Stimulated activated CD4-positive, alpha-beta T cell treated with anti-CD3 and anti-CD28 coated beads, Interleukin-1b, Interleukin-23, amount 100 ng/mL, for 24 hours (primary cell): ENCODE measurements at regions not wholly inside any gene's neighbourhood (a gene's known extent, or its start where the extent isn't known, plus 50 kb on each side); places are given as distances from the start of the nearest gene placed in this dataset.

ENCODE experiments used
- DNase-seq, 4 experiments: peaks; one replicate each; pipeline ENCODE4 v3.0.0-alpha.2; 2020; ENCODE audit warnings: low read depth in 4 of 4, low spot score in 1 of 4

GRCh38 chr16:51924744-51925143 is 622.2 kb downstream of the TOX3 start:
- DNase-seq: no peak

DNA sequence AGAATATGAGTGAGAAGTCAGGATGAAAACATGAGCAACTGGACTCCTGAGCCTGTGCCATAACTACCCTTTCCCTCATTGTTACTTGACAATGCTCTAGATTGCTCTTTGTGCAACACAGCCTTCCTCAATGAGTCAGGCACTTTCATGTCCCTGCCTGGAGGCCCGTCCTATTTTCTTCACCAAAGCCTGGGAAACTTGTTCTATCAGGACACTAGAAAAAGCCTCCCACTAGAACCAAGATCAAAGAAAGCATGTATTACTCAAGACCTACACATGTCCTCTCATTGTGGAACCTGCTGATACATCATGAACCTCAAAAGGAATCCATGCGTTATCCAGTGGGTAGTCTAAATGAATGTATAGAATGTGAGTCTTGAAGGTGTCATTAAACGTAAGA is 624.5 kb downstream of the TOX3 start:
- DNase-seq: no peak

- no peak for DNase-seq
These were observed 627.2 kb downstream of the TOX3 start for GRCh38 chr16:51919736-51920135.

- DNase-seq: no peak
These were observed 630.1 kb downstream of the TOX3 start for GRCh38 chr16:51916814-51917213.

DNA sequence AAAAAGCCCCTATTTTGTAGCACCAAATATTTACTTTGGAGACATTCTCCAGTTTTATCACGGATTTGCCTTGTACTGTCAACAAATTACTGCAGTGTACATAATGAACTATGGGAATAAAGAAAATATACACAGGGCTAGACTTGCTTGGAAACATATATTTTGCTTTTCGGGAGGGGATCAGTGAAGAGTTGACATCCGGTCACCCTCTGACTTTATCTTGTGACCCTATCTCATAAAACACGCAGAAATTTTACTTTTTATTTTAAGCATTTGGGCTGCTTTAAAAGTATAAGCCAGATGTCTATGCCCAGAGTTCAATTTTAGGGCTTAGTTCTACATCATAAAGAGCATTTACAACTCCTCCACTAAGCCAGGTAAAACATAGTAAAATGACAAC is 630.7 kb downstream of the TOX3 start:
- DNase-seq: no peak

DNA sequence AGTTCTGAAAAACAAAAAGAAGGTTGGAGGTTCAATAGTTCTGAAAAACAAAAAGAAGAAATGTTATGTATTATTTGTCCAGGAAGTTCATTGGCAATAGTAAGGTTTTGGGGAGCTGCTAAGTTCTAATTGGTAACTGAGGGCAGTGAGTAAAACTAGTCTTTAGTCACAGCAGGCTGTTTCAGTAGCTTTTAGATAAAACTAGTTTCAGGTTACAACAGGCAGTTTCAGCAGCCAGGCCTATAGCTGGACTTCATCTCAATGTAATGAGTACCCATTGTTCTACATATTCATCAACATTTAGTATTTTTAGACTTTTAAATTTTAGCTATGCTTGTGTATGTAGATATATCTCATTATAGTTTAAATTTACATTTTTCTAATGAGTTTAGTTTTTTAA is 639.3 kb downstream of the TOX3 start:
- no peak for DNase-seq

GRCh38 chr16:51900221-51900780 is 646.6 kb downstream of the TOX3 start:
- DNase-seq: no peak

GRCh38 chr16:51898872-51899271 is 648.1 kb downstream of the TOX3 start:
- no peak for DNase-seq

GRCh38 chr16:51896013-51896412 is 650.9 kb downstream of the TOX3 start:
- DNase-seq: no peak

GRCh38 chr16:51892293-51893007 is 654.5 kb downstream of the TOX3 start:
- DNase-seq: no peak

DNA sequence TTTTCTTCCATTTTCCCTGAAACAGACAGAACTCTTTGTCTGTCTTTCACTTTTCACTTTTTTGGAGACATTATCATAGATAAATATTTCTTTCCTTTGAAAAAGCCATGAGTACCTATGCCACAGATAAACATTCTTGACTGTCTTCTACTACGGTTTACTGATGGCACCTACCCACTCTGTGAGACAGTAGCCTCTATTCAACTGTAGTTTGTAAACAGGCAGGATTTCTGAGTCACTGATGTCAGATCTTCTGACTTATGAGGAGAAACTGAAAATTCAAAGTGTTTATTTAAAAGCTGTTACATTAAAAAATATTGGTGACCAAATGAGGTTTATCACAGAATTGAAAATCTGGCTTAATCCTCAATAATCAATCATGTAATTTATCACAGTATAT is 658.4 kb downstream of the TOX3 start:
- no peak for DNase-seq

GRCh38 chr16:51888016-51888415 is 658.9 kb downstream of the TOX3 start:
- DNase-seq: no peak

DNA sequence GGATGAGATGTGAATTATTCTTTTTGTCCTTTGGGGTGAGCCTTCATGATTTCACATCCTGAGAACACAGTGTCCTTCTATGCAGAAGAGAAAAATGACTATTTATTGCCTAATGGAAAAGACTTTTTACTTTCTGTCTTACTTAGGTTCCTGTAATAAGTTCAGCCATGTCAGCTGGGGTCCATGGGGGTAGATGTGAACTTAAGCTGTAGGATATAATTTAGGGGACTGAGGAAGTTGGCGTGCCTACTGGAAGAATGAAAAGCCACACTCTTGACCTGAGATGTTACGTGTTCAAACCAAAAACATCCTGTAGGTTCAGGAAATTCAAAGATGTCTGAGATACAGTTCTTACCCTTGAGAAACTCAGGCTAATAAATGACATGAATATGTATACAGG is 660.5 kb downstream of the TOX3 start:
- no peak for DNase-seq

GRCh38 chr16:51884773-51885172 is 662.2 kb downstream of the TOX3 start:
- no peak for DNase-seq

DNA sequence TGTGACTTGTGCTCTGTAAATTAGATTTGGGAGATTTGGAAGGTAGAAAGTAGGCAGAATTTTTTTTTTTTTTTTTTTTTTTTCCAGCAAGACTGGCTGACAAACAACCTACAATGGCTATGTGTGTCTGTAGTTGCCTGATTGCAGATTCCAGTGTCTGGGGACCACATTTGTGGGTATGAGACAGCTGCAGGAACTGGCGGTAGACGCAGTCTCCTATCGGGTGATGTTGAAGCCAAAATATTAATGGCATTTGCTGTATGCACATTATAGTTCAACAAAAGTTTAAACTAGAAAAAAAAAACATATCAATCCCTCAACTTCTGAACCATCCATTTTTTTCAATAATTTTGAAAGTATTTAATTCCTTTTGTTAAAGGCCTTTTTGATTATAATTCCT is 665.2 kb downstream of the TOX3 start:
- no peak for DNase-seq

DNA sequence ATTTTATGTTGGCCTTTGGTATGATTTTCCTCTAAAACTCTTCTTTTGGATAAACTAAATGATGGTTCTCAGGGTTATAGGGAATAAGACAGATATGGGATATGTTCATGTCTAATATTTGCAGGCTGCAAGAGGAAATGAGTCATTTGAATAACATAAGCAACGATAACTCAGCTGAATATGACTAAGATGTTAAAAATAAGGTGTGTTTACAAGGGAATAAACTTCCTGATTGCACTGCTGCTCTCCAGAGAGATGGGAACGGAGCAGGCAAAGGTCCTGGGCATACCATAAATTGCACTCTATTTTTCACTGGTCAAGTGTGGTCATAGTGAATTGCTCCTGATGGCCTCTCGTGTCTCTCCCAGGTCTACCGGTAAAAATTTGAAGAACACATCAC is 666.2 kb downstream of the TOX3 start:
- DNase-seq: no peak

GRCh38 chr16:51877686-51878085 is 669.3 kb downstream of the TOX3 start:
- DNase-seq: no peak

- DNase-seq: no peak
These were observed 670.0 kb downstream of the TOX3 start for GRCh38 chr16:51876934-51877333.

GRCh38 chr16:51876601-51876875 is 670.4 kb downstream of the TOX3 start:
- DNase-seq: no peak

GRCh38 chr16:51875834-51876600 is 670.9 kb downstream of the TOX3 start:
- no peak for DNase-seq

- no peak for DNase-seq
These were observed 674.4 kb downstream of the TOX3 start for GRCh38 chr16:51872524-51872923.

GRCh38 chr16:51870296-51870854 is 676.6 kb downstream of the TOX3 start:
- no peak for DNase-seq
